Myocyte (in vitro differentiated cells): ENCODE measurements at regions not wholly inside any gene's neighbourhood (a gene's known extent, or its start where the extent isn't known, plus 50 kb on each side); places are given as distances from the start of the nearest gene placed in this dataset.
A peak's percentile ranks its signal among the peaks of the same experiment; 100 is the strongest.

Experiments used
- DNase-seq: peaks from one replicate; pipeline ENCODE4 v3.0.0-alpha.2; 2012; ENCODE audit warnings: low read depth

- DNase-seq, result peak; percentile 39
Measured at GRCh38 chr11:121754598-121754997, 301.8 kb upstream of the SORL1-AS1 start.

GRCh38 chr11:121749691-121750090 lies 296.9 kb upstream of the SORL1-AS1 start:
- no peak for DNase-seq

GRCh38 chr11:121748068-121748467 lies 295.3 kb upstream of the SORL1-AS1 start:
- no peak for DNase-seq

- DNase-seq, result no peak
Measured at GRCh38 chr11:121743285-121743684, 290.5 kb upstream of the SORL1-AS1 start.

- DNase-seq, result no peak
Measured at GRCh38 chr11:121741761-121742361, 289.1 kb upstream of the SORL1-AS1 start.

- DNase-seq, result no peak
Measured at GRCh38 chr11:121741351-121741760, 288.6 kb upstream of the SORL1-AS1 start.

GRCh38 chr11:121740902-121741301 lies 288.1 kb upstream of the SORL1-AS1 start:
- DNase-seq, result no peak

GRCh38 chr11:121733858-121734257 lies 281.1 kb upstream of the SORL1-AS1 start:
- DNase-seq, result no peak

GRCh38 chr11:121727942-121728341 lies 275.2 kb upstream of the SORL1-AS1 start:
- no peak for DNase-seq

- DNase-seq, result no peak
Measured at GRCh38 chr11:121723246-121723741, 270.5 kb upstream of the SORL1-AS1 start.

GRCh38 chr11:121722431-121723245 lies 269.9 kb upstream of the SORL1-AS1 start:
- DNase-seq, result peak; percentile 71

- no peak for DNase-seq
Measured at GRCh38 chr11:121721961-121722360, 269.2 kb upstream of the SORL1-AS1 start.

- DNase-seq, result no peak
Measured at GRCh38 chr11:121721448-121721847, 268.7 kb upstream of the SORL1-AS1 start.

GRCh38 chr11:121717296-121717695 lies 264.5 kb upstream of the SORL1-AS1 start:
- DNase-seq, result no peak

GRCh38 chr11:121716060-121716459 lies 263.3 kb upstream of the SORL1-AS1 start:
- DNase-seq, result peak; percentile 94

- peak; percentile 24 for DNase-seq
Measured at GRCh38 chr11:121715405-121715804, 262.6 kb upstream of the SORL1-AS1 start.

- no peak for DNase-seq
Measured at GRCh38 chr11:121714351-121714750, 261.6 kb upstream of the SORL1-AS1 start.

GRCh38 chr11:121711939-121712338 lies 259.2 kb upstream of the SORL1-AS1 start:
- no peak for DNase-seq

GRCh38 chr11:121711236-121711635 lies 258.5 kb upstream of the SORL1-AS1 start:
- DNase-seq, result no peak

GRCh38 chr11:121706884-121707420 lies 254.2 kb upstream of the SORL1-AS1 start:
- DNase-seq, result no peak

GRCh38 chr11:121703201-121703600 lies 250.4 kb upstream of the SORL1-AS1 start:
- DNase-seq, result peak; percentile 18

GRCh38 chr11:121700968-121701367 lies 248.2 kb upstream of the SORL1-AS1 start:
- no peak for DNase-seq
